OCI-LY7 (cell line): ENCODE measurements at regions not wholly inside any gene's neighbourhood (a gene's known extent, or its start where the extent isn't known, plus 50 kb on each side); places are given as distances from the start of the nearest gene placed in this dataset.

ENCODE experiments used
- BruUV-seq: library from RNA; stranded (reverse); fragments of 400-500 nt; replicated peaks from 2 replicates; lab custom pipeline; 2021; lab: Mats Ljungman, UMichigan
- CTCF ChIA-PET: fragments of 300-600 bp; sonication (Branson Sonifier 250); formaldehyde crosslinking; loops from one replicate; lab custom pipeline; 2022; ENCODE audit warnings: antibody characterized with exemption; ENCODE audit not compliant: unreplicated experiment; lab: Charles Lee
- POLR2A ChIA-PET: fragments of 300-600 bp; sonication (Branson Sonifier 250); formaldehyde crosslinking; loops from one replicate; lab custom pipeline; 2022; ENCODE audit warnings: antibody characterized with exemption; lab: Charles Lee
- DNase-seq: peaks from one replicate; pipeline ENCODE4 v3.0.0-alpha.2; 2015; ENCODE audit warnings: low spot score
- H2AFZ ChIP-seq: fragments of 200-600 bp; sonication (generic), shearing (Covaris generic); 2 replicates; pipeline ENCODE4 v1.6.1; 2014; ENCODE audit warnings: mild to moderate bottlenecking, antibody characterized with exemption, low read length, moderate library complexity
- H3K27ac ChIP-seq: fragments of 200-600 bp; sonication (generic); 2 replicates; pipeline ENCODE4 v1.5.1; 2014; ENCODE audit warnings: mixed run types, low read depth, mild to moderate bottlenecking, moderate library complexity, low read length, inconsistent platforms; ENCODE audit not compliant: poor library complexity, severe bottlenecking
- H3K36me3 ChIP-seq: fragments of 200-600 bp; sonication (generic); 2 replicates; pipeline ENCODE4 v1.6.1; 2014; ENCODE audit warnings: mild to moderate bottlenecking, antibody characterized with exemption, low read length, moderate library complexity, mixed read lengths; ENCODE audit not compliant: insufficient read depth
- H3K4me1 ChIP-seq: fragments of 200-600 bp; sonication (generic); 2 replicates; pipeline ENCODE4 v1.5.1; 2014; ENCODE audit warnings: mild to moderate bottlenecking, low read length; ENCODE audit not compliant: insufficient read depth, poor library complexity, severe bottlenecking
- H3K4me2 ChIP-seq: fragments of 200-600 bp; sonication (generic); 2 replicates; pipeline ENCODE4 v1.6.1; 2014; ENCODE audit warnings: mild to moderate bottlenecking, low read length
- H3K4me3 ChIP-seq: fragments of 200-600 bp; sonication (generic); 2 replicates; pipeline ENCODE4 v1.5.1; 2014; ENCODE audit warnings: mild to moderate bottlenecking, low read depth, low read length; ENCODE audit not compliant: poor library complexity, severe bottlenecking
- H3K79me2 ChIP-seq: fragments of 200-600 bp; sonication (generic); 2 replicates; pipeline ENCODE4 v1.6.1; 2016; ENCODE audit warnings: low read depth, mild to moderate bottlenecking, low read length, moderate library complexity, mixed read lengths; ENCODE audit not compliant: insufficient read depth
- H3K9me2 ChIP-seq: fragments of 200-600 bp; sonication (generic); 2 replicates; pipeline ENCODE4 v1.6.1; 2016; ENCODE audit warnings: mild to moderate bottlenecking, low read length, mixed read lengths; ENCODE audit not compliant: insufficient read depth
- H3K9me3 ChIP-seq: fragments of 200-600 bp; sonication (generic); 2 replicates; pipeline ENCODE4 v1.6.1; 2014; ENCODE audit warnings: mild to moderate bottlenecking, mixed run types, low read length, mixed read lengths
- H4K20me1 ChIP-seq: fragments of 200-600 bp; sonication (generic); 2 replicates; pipeline ENCODE4 v1.6.1; 2014; ENCODE audit warnings: mild to moderate bottlenecking, antibody characterized with exemption, low read length, moderate library complexity, mixed read lengths; ENCODE audit not compliant: insufficient read depth
- CTCF ChIP-seq: fragments of 200-600 bp; sonication (generic); conservative IDR thresholded peaks from 2 replicates; pipeline ENCODE4 v1.5.1; 2014; ENCODE audit warnings: mild to moderate bottlenecking, antibody characterized with exemption, low read length, moderate library complexity, mixed read lengths
- EZH2phosphoT487 ChIP-seq: fragments of 200-600 bp; sonication (generic); IDR thresholded peaks from 2 replicates; pipeline ENCODE4 v1.6.1; 2018; ENCODE audit warnings: low read depth, borderline replicate concordance, mild to moderate bottlenecking, mixed run types, antibody characterized with exemption, low read length, moderate library complexity, mixed read lengths
- intact Hi-C: fragments of 100-400 bp; cut with micrococcal nuclease; formaldehyde crosslinking; loops from one replicate; pipeline ENCODE4 v1.10.0; 2022; ENCODE audit not compliant: unreplicated experiment

GRCh38 chr2:142591420-142591819, 286.0 kb upstream of the KYNU start:
- BruUV-seq: no TSS peak
- TF ChIP-seq EZH2phosphoT487: no peak
- no peak for TF ChIP-seq CTCF
- Histone ChIP-seq H3K4me1 (peaks cover 6% of the 10 kb centered on the region), H3K9me3 (no peaks in the 10 kb centered on the region), H3K27ac (no peak overlapping the region), H3K4me2 (no peak overlapping the region), H3K36me3 (no peaks in the 10 kb centered on the region), H3K79me2 (no peaks in the 10 kb centered on the region), H3K4me3 (no peak overlapping the region), H2AFZ (no peak overlapping the region), H4K20me1 (no peaks in the 10 kb centered on the region), H3K9me2 (no peaks in the 10 kb centered on the region)
- intact Hi-C loops: no loop called here
- CTCF ChIA-PET: no interaction called here
- no peak for DNase-seq
- POLR2A ChIA-PET: no interaction called here

- ChIA-PET CTCF (no interaction called here), POLR2A (interaction anchor here (1.2 kb wide), 1 partner anchor 22 kb away, joined by 3 read pairs; no protein-coding TSS in a partner anchor)
- Histone ChIP-seq H3K4me1 (peaks cover 8% of the 10 kb centered on the region), H2AFZ (no peak overlapping the region), H3K4me3 (no peak overlapping the region), H3K36me3 (no peaks in the 10 kb centered on the region), H3K9me3 (no peaks in the 10 kb centered on the region), H3K4me2 (no peak overlapping the region), H3K79me2 (no peaks in the 10 kb centered on the region), H4K20me1 (no peaks in the 10 kb centered on the region), H3K27ac (no peak overlapping the region), H3K9me2 (no peaks in the 10 kb centered on the region)
- intact Hi-C loops: no loop called here
- no peak for TF ChIP-seq EZH2phosphoT487
- no peak for TF ChIP-seq CTCF
- BruUV-seq: no TSS peak
- DNase-seq: no peak
Measured at GRCh38 chr2:142588269-142588668, 289.2 kb upstream of the KYNU start.

GRCh38 chr2:142586693-142587580, 290.5 kb upstream of the KYNU start:
- POLR2A ChIA-PET: interaction anchor here (0.6 to 1.2 kb wide), 3 partner anchors 20 to 239 kb away, joined by 3 read pairs; no protein-coding TSS in a partner anchor
- DNase-seq: peak; percentile 39
- Histone ChIP-seq H3K4me1 (peaks cover 8% of the 10 kb centered on the region), H3K79me2 (no peaks in the 10 kb centered on the region), H3K27ac (no peak overlapping the region), H3K9me3 (no peaks in the 10 kb centered on the region), H4K20me1 (no peaks in the 10 kb centered on the region), H3K4me3 (no peak overlapping the region), H3K36me3 (no peaks in the 10 kb centered on the region), H3K4me2 (peak overlapping the region; percentile 5; the same call in 1 of the 2 replicates), H2AFZ (peak overlapping the region; percentile 93), H3K9me2 (no peaks in the 10 kb centered on the region)
- BruUV-seq: no TSS peak
- no peak for TF ChIP-seq CTCF
- no peak for TF ChIP-seq EZH2phosphoT487
- intact Hi-C loops: no loop called here
- CTCF ChIA-PET: no interaction called here
